LoVo (cell line): ENCODE measurements at regions not wholly inside any gene's neighbourhood (a gene's known extent, or its start where the extent isn't known, plus 50 kb on each side); places are given as distances from the start of the nearest gene placed in this dataset.

ENCODE experiments used
- DNase-seq: peaks from one replicate; pipeline ENCODE4 v3.0.0-alpha.2; 2016; ENCODE audit warnings: low spot score

GRCh38 chr3:95354489-95354888 lies 1291.6 kb downstream of the NSUN3 start:
- no peak for DNase-seq

GRCh38 chr3:95356764-95357501 lies 1294.1 kb downstream of the NSUN3 start:
- DNase-seq = no peak

GRCh38 chr3:95387242-95388021 lies 1324.6 kb downstream of the NSUN3 start:
- DNase-seq = no peak

GRCh38 chr3:95389725-95390313 lies 1327.0 kb downstream of the NSUN3 start:
- DNase-seq = no peak

- DNase-seq = no peak
Measured at GRCh38 chr3:95394286-95394685, 1331.4 kb downstream of the NSUN3 start.

- no peak for DNase-seq
Measured at GRCh38 chr3:95399585-95399984, 1336.7 kb downstream of the NSUN3 start.

GRCh38 chr3:95401693-95402092 lies 1338.8 kb downstream of the NSUN3 start:
- DNase-seq = no peak

GRCh38 chr3:95407709-95408463 lies 1345.0 kb downstream of the NSUN3 start:
- no peak for DNase-seq

- DNase-seq = no peak
Measured at GRCh38 chr3:95408464-95408862, 1345.6 kb downstream of the NSUN3 start.

- no peak for DNase-seq
Measured at GRCh38 chr3:95418251-95418650, 1355.4 kb downstream of the NSUN3 start.

- no peak for DNase-seq
Measured at GRCh38 chr3:95424279-95424678, 1361.4 kb downstream of the NSUN3 start.

GRCh38 chr3:95434491-95434890 lies 1371.6 kb downstream of the NSUN3 start:
- no peak for DNase-seq

- no peak for DNase-seq
Measured at GRCh38 chr3:95437409-95437808, 1374.5 kb downstream of the NSUN3 start.

GRCh38 chr3:95438274-95438673 lies 1375.4 kb downstream of the NSUN3 start:
- DNase-seq = no peak

GRCh38 chr3:95442766-95443165 lies 1371.6 kb upstream of the EPHA6 start:
- DNase-seq = no peak

GRCh38 chr3:95449841-95450240 lies 1364.6 kb upstream of the EPHA6 start:
- DNase-seq = no peak

- DNase-seq = no peak
Measured at GRCh38 chr3:95453242-95453641, 1361.2 kb upstream of the EPHA6 start.

- no peak for DNase-seq
Measured at GRCh38 chr3:95456835-95457234, 1357.6 kb upstream of the EPHA6 start.

- no peak for DNase-seq
Measured at GRCh38 chr3:95459706-95460105, 1354.7 kb upstream of the EPHA6 start.

- DNase-seq = no peak
Measured at GRCh38 chr3:95460274-95460673, 1354.1 kb upstream of the EPHA6 start.

GRCh38 chr3:95462161-95462560 lies 1352.2 kb upstream of the EPHA6 start:
- DNase-seq = no peak

GRCh38 chr3:95464346-95464745 lies 1350.0 kb upstream of the EPHA6 start:
- no peak for DNase-seq
